Thyroid gland (tissue), 4 donors: ENCODE measurements at regions not wholly inside any gene's neighbourhood (a gene's known extent, or its start where the extent isn't known, plus 50 kb on each side); places are given as distances from the start of the nearest gene placed in this dataset.

Experiments
- DNase-seq, 2 donors: peaks; one replicate each; pipeline ENCODE4 v3.0.0-alpha.2; 2019
- H3K27ac ChIP-seq, 3 donors: fragments of 200-600 bp; sonication (generic); 1 replicate in 2 of 3; 2 replicates in 1 of 3; pipeline ENCODE4 v1.5.1; 2016 to 2019; ENCODE audit warnings: mild to moderate bottlenecking in 1 of 3, moderate library complexity in 1 of 3
- H3K27me3 ChIP-seq: fragments of 200-600 bp; sonication (generic); one replicate; pipeline ENCODE4 v1.5.1; 2019
- H3K36me3 ChIP-seq, 2 donors: fragments of 200-600 bp; sonication (generic); one replicate each; pipeline ENCODE4 v1.5.1; 2016 to 2019
- H3K4me1 ChIP-seq, 2 donors: fragments of 200-600 bp; sonication (generic); one replicate each; pipeline ENCODE4 v1.5.1; 2017 to 2019
- H3K4me3 ChIP-seq, 3 donors: fragments of 200-600 bp; sonication (generic); replicated peaks in 1 of 3; 1 replicate in 2 of 3; 2 replicates in 1 of 3; pipeline ENCODE4 v1.5.1; 2016; ENCODE audit warnings: mild to moderate bottlenecking in 1 of 3
- H3K9me3 ChIP-seq: fragments of 200-600 bp; sonication (generic); one replicate; pipeline ENCODE4 v1.5.1; 2017
- POLR2A ChIP-seq, 2 donors: fragments of 450-650 bp; IDR thresholded peaks; one replicate each; pipeline ENCODE4 v1.6.1; 2017; ENCODE audit warnings: antibody characterized with exemption in 2 of 2, mild to moderate bottlenecking in 2 of 2, moderate library complexity in 1 of 2
- WGBS, 2 donors: methylation state at CpG; one replicate each; pipeline ENCODE4 v1.1.5; 2017; 5-methylcytosine and 5-hydroxymethylcytosine counted together
- intact Hi-C: fragments of 100-400 bp; cut with DNase I; formaldehyde crosslinking; loops from one replicate; pipeline ENCODE4 v1.15.1; 2023
- TF ChIP-seq, protein P1 (sequence below), 6 experiments: fragments of 200-600 bp in 3 of 6; fragments of 450-650 bp in 3 of 6; sonication (generic) in 3 of 6; IDR thresholded peaks; one replicate each; pipeline ENCODE4 v1.5.1; 2016 to 2019; ENCODE audit warnings: antibody characterized with exemption in 6 of 6, mild to moderate bottlenecking in 2 of 6, inconsistent platforms in 1 of 6, moderate library complexity in 1 of 6

DNA sequence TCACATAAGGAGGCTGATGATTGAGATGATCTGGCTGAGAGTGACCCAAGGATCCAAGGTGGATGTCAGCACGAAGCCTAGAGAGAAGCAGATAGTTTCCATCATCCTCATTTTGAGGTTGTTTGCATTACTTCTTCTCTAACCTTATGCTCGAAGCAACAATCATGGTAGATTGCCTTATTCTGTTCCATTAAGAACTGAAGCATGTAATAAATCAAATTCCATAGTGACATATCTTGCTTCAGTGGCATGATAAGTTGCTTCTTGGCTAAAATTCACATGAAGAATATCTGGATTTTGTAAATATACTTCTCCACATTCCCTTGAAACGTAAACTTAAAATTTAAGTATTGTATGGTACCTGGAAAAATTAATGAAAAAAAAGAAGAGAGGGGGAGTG, 377.8 kb upstream of the DACH1 start:
- intact Hi-C loops, result no loop called here
- Histone ChIP-seq H3K4me3 (no peak overlapping the region), H3K27ac (no peak overlapping the region), H3K9me3 (no peaks in the 10 kb centered on the region), H3K27me3 (no peaks in the 10 kb centered on the region), H3K4me1 (no peaks in the 10 kb centered on the region), H3K36me3 (no peaks in the 10 kb centered on the region)
- 85 to 91% methylated on average over 3 of the region's 3 CpGs for WGBS, 2 donors
- DNase-seq, result no peak
- TF ChIP-seq, protein P1, sequence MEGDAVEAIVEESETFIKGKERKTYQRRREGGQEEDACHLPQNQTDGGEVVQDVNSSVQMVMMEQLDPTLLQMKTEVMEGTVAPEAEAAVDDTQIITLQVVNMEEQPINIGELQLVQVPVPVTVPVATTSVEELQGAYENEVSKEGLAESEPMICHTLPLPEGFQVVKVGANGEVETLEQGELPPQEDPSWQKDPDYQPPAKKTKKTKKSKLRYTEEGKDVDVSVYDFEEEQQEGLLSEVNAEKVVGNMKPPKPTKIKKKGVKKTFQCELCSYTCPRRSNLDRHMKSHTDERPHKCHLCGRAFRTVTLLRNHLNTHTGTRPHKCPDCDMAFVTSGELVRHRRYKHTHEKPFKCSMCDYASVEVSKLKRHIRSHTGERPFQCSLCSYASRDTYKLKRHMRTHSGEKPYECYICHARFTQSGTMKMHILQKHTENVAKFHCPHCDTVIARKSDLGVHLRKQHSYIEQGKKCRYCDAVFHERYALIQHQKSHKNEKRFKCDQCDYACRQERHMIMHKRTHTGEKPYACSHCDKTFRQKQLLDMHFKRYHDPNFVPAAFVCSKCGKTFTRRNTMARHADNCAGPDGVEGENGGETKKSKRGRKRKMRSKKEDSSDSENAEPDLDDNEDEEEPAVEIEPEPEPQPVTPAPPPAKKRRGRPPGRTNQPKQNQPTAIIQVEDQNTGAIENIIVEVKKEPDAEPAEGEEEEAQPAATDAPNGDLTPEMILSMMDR (IDR thresholded peaks at IDR 0.05), result no peak
- no peak for TF ChIP-seq POLR2A (IDR thresholded peaks at IDR 0.05)

DNA sequence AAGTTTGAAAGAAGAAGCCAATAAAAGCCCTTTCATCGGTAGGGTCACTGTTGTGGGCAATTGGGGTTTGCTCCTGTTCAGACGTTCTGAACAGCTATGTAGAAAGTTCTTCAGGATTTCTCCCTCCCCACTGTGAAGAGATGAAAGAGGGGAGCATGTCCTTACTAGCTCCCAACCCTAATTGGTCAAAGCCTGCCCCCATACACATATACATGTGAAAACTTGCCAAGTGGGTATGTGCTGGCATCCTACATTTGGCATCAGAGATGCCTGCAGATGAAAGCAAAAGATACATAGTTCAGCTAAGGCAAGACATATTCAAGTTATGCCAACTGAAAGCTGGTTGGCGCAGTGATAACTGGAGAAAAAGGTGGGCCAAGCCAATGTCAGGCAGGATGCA, 363.1 kb upstream of the DACH1 start:
- intact Hi-C loops, result no loop called here
- Histone ChIP-seq H3K9me3 (no peaks in the 10 kb centered on the region), H3K4me3 (no peak overlapping the region), H3K27ac (no peak overlapping the region), H3K27me3 (no peaks in the 10 kb centered on the region), H3K4me1 (no peaks in the 10 kb centered on the region), H3K36me3 (no peaks in the 10 kb centered on the region)
- WGBS, 2 donors, result 77 to 82% methylated on average over 3 of the region's 3 CpGs
- no peak for DNase-seq
- TF ChIP-seq, protein P1 (IDR thresholded peaks at IDR 0.05), result no peak
- no peak for TF ChIP-seq POLR2A (IDR thresholded peaks at IDR 0.05)

DNA sequence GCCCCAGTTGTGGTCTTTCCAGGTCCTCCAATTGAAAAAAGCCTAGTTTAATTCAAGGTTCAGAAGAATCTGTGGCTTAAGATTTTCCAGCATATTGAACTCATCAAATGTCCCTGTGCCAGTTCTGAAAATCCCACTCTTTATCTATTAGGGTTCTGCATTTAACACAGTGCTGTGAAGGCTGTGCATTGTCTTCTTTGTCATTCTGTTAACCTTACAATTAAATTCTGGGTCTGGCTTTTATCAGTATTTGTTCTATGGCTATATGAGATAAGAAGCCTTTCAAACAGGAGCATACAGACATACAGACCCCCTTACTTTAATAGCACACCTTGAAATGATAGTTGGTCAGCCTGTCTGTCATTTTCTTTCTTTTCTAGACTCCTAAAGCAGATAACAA, 362.1 kb upstream of the DACH1 start:
- intact Hi-C loops, result no loop called here
- no peaks in the 10 kb centered on the region for H3K9me3 ChIP-seq
- no peak overlapping the region for H3K4me3 ChIP-seq
- TF ChIP-seq, protein P1 (IDR thresholded peaks at IDR 0.05), result no peak
- no peak for TF ChIP-seq POLR2A (IDR thresholded peaks at IDR 0.05)
- DNase-seq, result no peak
- no peaks in the 10 kb centered on the region for H3K36me3 ChIP-seq
- no peaks in the 10 kb centered on the region for H3K27me3 ChIP-seq
- no peak overlapping the region for H3K27ac ChIP-seq
- H3K4me1 ChIP-seq, result no peaks in the 10 kb centered on the region

DNA sequence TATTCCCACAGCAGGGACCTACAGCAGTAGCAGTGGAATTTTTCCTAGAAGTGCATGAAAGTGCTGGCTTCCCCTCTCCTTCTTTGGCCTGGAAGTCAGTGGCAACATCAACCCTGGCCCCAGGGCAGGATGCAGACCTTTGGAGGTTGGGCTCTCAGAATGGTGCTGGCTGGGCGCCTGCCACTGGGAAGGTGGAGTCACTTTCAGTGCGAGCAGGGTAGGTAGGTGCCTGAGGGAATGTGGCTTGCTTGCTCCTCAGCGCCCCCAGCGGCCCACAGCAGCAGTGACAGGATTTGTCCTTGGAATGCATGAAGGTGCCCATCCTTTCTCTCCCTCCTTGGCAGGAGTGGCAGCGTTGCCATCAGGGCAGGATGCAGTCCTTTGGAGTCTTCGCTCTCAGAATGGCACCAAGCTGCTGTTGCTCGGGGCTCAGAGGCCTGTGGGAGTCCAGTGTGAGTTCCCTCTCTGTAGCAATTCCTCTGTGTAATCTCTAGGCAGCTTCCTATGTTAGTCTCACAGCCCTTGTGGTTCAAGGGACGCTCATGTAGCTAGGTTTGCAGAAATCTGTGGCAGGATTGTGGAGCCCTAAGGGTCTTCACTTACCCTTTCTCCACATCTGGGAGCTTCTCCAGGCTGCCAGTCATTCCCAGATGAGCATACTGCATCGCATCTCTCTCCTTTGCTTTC, 354.4 kb upstream of the DACH1 start:
- WGBS, 2 donors, result 50 to 77% methylated on average over 5 to 8 of the region's 9 CpGs
- no peak overlapping the region for H3K27ac ChIP-seq
- intact Hi-C loops, result no loop called here
- H3K9me3 ChIP-seq, result no peaks in the 10 kb centered on the region
- no peak for TF ChIP-seq POLR2A (IDR thresholded peaks at IDR 0.05)
- TF ChIP-seq, protein P1 (IDR thresholded peaks at IDR 0.05), result peak in 5 of 6 experiments; percentile 11 to 62 (median 52)
- DNase-seq, result peak; percentile 35 to 43
- H3K27me3 ChIP-seq, result no peaks in the 10 kb centered on the region
- H3K4me3 ChIP-seq, result no peak overlapping the region
- no peaks in the 10 kb centered on the region for H3K36me3 ChIP-seq
- no peaks in the 10 kb centered on the region for H3K4me1 ChIP-seq

DNA sequence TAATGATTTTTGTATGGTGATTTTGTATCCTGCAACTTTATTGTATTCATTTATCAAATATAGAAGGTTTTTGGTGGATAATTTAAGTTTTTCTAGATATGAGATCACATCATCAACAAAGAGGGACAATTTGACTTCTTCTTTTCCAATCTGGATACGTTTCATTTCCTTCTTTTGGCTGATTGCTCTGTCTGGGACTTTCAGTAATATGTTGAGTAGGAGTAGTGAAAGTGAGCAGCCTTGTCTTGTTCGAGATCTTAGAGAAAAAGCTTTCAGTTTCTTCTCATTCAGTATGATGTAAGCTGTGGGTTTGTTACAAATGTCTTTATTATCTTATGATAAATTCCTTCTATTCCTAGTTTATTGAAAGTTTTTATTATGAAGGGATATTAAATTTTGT, 352.0 kb upstream of the DACH1 start:
- H3K36me3 ChIP-seq, result no peaks in the 10 kb centered on the region
- no peak overlapping the region for H3K4me3 ChIP-seq
- TF ChIP-seq, protein P1 (IDR thresholded peaks at IDR 0.05), result no peak
- no peak for TF ChIP-seq POLR2A (IDR thresholded peaks at IDR 0.05)
- intact Hi-C loops, result no loop called here
- no peaks in the 10 kb centered on the region for H3K9me3 ChIP-seq
- 59 to 81% methylated on average over 2 of the region's 2 CpGs for WGBS, 2 donors
- no peak for DNase-seq
- H3K4me1 ChIP-seq, result no peaks in the 10 kb centered on the region
- H3K27me3 ChIP-seq, result no peaks in the 10 kb centered on the region
- no peak overlapping the region for H3K27ac ChIP-seq
